Mucosa of descending colon (tissue), 3 donors: ENCODE measurements at regions not wholly inside any gene's neighbourhood (a gene's known extent, or its start where the extent isn't known, plus 50 kb on each side); places are given as distances from the start of the nearest gene placed in this dataset.

Experiments used
- ATAC-seq: fragments of 200-7000 bp; cut with Tn5 transposase; one replicate; pipeline ENCODE4 v1.9.1; 2020; ENCODE audit warnings: mild to moderate bottlenecking, moderate library complexity
- DNase-seq, 3 donors: peaks; one replicate each; pipeline ENCODE4 v3.0.0-alpha.2; 2020
- H3K36me3 ChIP-seq: fragments of 200-600 bp; one replicate; pipeline ENCODE4 v1.8.0; 2021; ENCODE audit warnings: low read depth, mild to moderate bottlenecking
- H3K4me1 ChIP-seq: fragments of 200-600 bp; one replicate; pipeline ENCODE4 v1.8.0; 2021; ENCODE audit warnings: low read depth, mild to moderate bottlenecking
- H3K4me3 ChIP-seq: fragments of 200-600 bp; one replicate; pipeline ENCODE4 v1.8.0; 2021; ENCODE audit warnings: mild to moderate bottlenecking
- H3K9me3 ChIP-seq: fragments of 200-600 bp; one replicate; pipeline ENCODE4 v1.8.0; 2021; ENCODE audit warnings: mild to moderate bottlenecking
- CTCF ChIP-seq: fragments of 200-600 bp; IDR thresholded peaks from one replicate; pipeline ENCODE4 v1.8.0; 2022; ENCODE audit warnings: antibody characterized with exemption, mild to moderate bottlenecking
- intact Hi-C, 2 donors: fragments of 100-400 bp; cut with DNase I in 1 of 2; cut with micrococcal nuclease in 1 of 2; formaldehyde crosslinking; loops; one replicate each; pipeline versions ENCODE4 v1.11.0 to v1.11.1; 2022; cut with DNase I, micrococcal nuclease
- donor health status: DM: no; HTN: no; CAD: no; lungs with moderate emphysema.
- donor health status: DM: no; HTN: no; CAD: no.
- donor health status: DM: no; HTN: yes; CAD: no.

DNA sequence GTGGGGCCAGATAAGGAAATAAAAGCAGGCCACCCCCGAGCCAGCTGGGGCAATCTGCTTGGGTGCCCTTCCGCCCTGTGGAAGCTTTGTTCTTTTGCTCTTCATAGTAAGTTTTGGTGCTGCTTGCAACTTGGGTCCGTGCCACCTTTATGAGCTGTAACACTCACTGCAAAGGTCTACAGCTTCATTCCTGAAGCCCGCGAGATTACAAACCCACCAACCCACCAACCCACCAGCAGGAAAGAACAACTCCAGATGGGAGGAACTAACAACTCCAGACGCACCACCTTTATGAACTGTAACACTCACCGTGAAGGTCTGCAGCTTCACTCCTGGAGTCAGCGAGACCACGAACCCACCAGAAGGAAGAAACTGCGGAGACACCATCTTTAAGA, 84.2 kb upstream of the ARRDC4 start:
- no peak overlapping the region for H3K4me3 ChIP-seq
- no peak for TF ChIP-seq CTCF
- H3K4me1 ChIP-seq, result no peaks in the 10 kb centered on the region
- ATAC-seq, result no peak
- H3K36me3 ChIP-seq, result no peaks in the 10 kb centered on the region
- no peak for DNase-seq
- no peaks in the 10 kb centered on the region for H3K9me3 ChIP-seq
- intact Hi-C loops, result no loop called here

- Histone ChIP-seq H3K9me3 (no peaks in the 10 kb centered on the region), H3K4me3 (no peak overlapping the region), H3K4me1 (no peaks in the 10 kb centered on the region), H3K36me3 (no peaks in the 10 kb centered on the region)
- no peak for TF ChIP-seq CTCF
- DNase-seq (no peak), ATAC-seq (no peak)
- intact Hi-C loops, result no loop called here
Measured at GRCh38 chr15:97881346-97881965, 79.0 kb upstream of the ARRDC4 start.

DNA sequence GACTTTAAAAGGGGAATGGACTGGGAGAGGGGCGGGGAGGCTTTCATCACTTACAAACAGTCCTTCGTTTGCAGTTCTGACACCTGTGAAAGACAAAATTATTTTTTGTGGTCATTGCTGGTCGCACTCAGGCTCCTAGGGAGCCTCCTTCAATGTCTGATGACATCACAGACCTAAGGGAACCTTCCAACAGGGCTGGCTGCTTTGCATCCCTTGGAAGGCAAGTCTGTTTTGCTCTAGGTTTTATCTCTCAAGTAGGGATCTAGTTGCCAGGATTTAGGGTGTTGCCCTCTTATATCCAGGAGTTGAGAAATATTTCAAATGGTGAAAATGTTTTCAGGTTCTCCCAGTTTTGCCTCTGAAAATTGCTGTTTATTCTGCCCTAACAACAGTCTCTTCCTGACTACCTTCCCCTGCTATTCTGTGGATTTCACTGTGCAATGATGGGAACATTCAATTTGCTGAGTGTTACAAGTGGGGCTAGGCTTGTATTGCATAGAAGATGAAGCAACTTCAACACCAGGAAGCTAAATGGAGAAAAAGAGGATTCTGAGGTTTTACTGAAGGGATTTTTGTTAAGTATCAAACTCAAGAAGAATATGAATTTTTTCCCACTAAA, 75.9 kb upstream of the ARRDC4 start:
- H3K4me3 ChIP-seq, result no peak overlapping the region
- H3K4me1 ChIP-seq, result no peaks in the 10 kb centered on the region
- ATAC-seq (no peak), DNase-seq (no peak)
- H3K36me3 ChIP-seq, result no peaks in the 10 kb centered on the region
- intact Hi-C loops, result no loop called here
- H3K9me3 ChIP-seq, result no peaks in the 10 kb centered on the region
- TF ChIP-seq CTCF, result no peak

DNA sequence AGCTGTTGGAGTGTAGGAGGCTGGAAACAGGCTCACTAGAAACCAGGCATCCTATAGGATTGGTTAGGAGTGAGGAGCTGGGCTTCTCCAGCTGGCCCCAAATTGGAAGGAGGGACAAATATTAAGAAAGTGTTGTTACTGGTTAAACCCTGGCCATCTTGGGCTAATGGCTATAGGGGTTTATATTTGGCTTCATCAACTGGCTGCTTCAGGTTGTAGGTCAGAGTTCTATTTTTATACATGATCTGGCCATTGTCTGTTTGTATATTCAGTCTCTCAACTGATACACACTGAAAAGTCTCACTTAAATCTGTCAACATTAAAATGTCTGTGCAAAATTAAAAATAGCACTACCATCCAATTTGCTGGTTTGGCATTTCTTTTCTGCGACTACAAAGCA, 70.2 kb upstream of the ARRDC4 start:
- ATAC-seq (no peak), DNase-seq (no peak)
- Histone ChIP-seq H3K4me1 (no peaks in the 10 kb centered on the region), H3K9me3 (no peaks in the 10 kb centered on the region), H3K36me3 (no peaks in the 10 kb centered on the region), H3K4me3 (no peak overlapping the region)
- no peak for TF ChIP-seq CTCF
- intact Hi-C loops, result no loop called here

DNA sequence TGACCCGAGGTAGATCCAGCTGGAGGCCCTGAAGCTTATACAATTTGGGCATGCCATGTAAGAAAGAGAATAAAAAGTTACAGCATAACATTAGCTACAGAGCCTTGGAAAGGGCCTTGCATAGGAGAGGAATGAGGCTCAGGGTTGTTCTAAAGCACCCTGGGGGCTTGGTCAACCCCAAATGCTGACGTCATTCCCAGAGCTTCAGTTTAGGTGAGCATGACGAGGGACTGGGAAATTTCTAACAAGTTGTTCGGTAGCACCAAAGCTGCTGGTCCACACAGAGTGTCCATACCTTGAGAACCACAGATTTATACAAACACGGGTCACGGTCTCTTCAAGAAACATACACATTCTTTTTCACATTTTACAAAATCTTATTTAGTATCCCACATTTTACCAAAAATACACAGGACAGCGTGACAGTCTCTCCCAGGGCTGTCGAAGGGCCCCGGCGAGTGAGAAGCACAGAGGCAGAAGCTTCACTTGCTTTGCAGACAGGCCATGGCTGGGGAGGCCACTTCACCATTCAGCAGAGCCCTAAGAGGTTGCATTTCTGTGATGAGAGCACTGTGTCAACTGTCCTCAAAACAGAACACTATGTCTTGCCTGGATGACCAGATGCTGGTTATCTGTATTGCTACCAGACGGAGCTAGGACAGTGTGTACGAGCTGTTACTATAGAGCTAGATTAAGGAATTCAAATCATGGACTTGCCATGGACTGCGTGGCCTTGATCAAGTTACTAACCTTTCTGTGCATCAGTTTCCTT, 68.2 kb upstream of the ARRDC4 start:
- DNase-seq (no peak), ATAC-seq (no peak)
- Histone ChIP-seq H3K9me3 (no peaks in the 10 kb centered on the region), H3K36me3 (no peaks in the 10 kb centered on the region), H3K4me3 (no peak overlapping the region), H3K4me1 (no peaks in the 10 kb centered on the region)
- TF ChIP-seq CTCF, result no peak
- intact Hi-C loops, result no loop called here
